GM23338 (cell line): ENCODE measurements at regions not wholly inside any gene's neighbourhood (a gene's known extent, or its start where the extent isn't known, plus 50 kb on each side); places are given as distances from the start of the nearest gene placed in this dataset.

Source experiments
- ATAC-seq: fragments of 200-7000 bp; cut with Tn5 transposase; 3 replicates; pipeline ENCODE4 v1.9.1; 2020
- DNase-seq: peaks from one replicate; pipeline ENCODE4 v3.0.0-alpha.2; 2015; ENCODE audit warnings: low spot score
- H2AFZ ChIP-seq: fragments of 200-600 bp; sonication (generic); 2 replicates; pipeline ENCODE4 v1.8.0; 2016; ENCODE audit warnings: antibody characterized with exemption, mild to moderate bottlenecking, moderate library complexity
- H3F3A ChIP-seq: fragments of 200-600 bp; sonication (generic); replicated peaks from 2 replicates; pipeline ENCODE4 v1.8.0; 2017; ENCODE audit warnings: antibody characterized with exemption, mixed run types, low read depth
- H3K27ac ChIP-seq: fragments of 200-600 bp; sonication (generic); 2 replicates; pipeline ENCODE4 v1.6.1; 2016; ENCODE audit warnings: low read depth
- H3K27me3 ChIP-seq: fragments of 200-600 bp; sonication (generic); 2 replicates; pipeline ENCODE4 v1.8.0; 2016; ENCODE audit warnings: mild to moderate bottlenecking, mixed run types, moderate library complexity; ENCODE audit not compliant: insufficient read depth
- H3K36me3 ChIP-seq: fragments of 200-600 bp; sonication (generic); 2 replicates; pipeline ENCODE4 v1.8.0; 2016; ENCODE audit warnings: mild to moderate bottlenecking; ENCODE audit not compliant: insufficient read depth
- H3K4me1 ChIP-seq: fragments of 200-600 bp; sonication (generic); 2 replicates; pipeline ENCODE4 v1.8.0; 2016; ENCODE audit warnings: mild to moderate bottlenecking, moderate library complexity; ENCODE audit not compliant: insufficient read depth
- H3K4me2 ChIP-seq: fragments of 200-600 bp; sonication (generic); 2 replicates; pipeline ENCODE4 v1.7.1; 2017; ENCODE audit warnings: mixed run types
- H3K4me3 ChIP-seq: fragments of 200-600 bp; sonication (generic); 2 replicates; pipeline ENCODE4 v1.6.1; 2016; ENCODE audit warnings: mixed run types
- H3K79me2 ChIP-seq: fragments of 200-600 bp; sonication (generic); replicated peaks from 2 replicates; pipeline ENCODE4 v1.8.0; 2017; ENCODE audit warnings: mild to moderate bottlenecking; ENCODE audit not compliant: insufficient read depth
- H3K9me2 ChIP-seq: fragments of 200-600 bp; sonication (generic); 2 replicates; pipeline ENCODE4 v1.8.0; 2017; ENCODE audit not compliant: insufficient read depth
- H4K20me1 ChIP-seq: fragments of 200-600 bp; sonication (generic); replicated peaks from 2 replicates; pipeline ENCODE4 v1.8.0; 2017; ENCODE audit warnings: mild to moderate bottlenecking; ENCODE audit not compliant: insufficient read depth
- H3K27ac Mint-ChIP-seq: 2 replicates; pipeline ENCODE4 v1.8.0; 2020; ENCODE audit warnings: inconsistent platforms, mild to moderate bottlenecking, moderate library complexity, mixed read lengths
- H3K27me3 Mint-ChIP-seq: 3 replicates; pipeline ENCODE4 v1.8.0; 2022; ENCODE audit warnings: low read depth, mild to moderate bottlenecking, moderate library complexity, mixed read lengths, inconsistent platforms; ENCODE audit not compliant: insufficient read depth, poor library complexity
- H3K36me3 Mint-ChIP-seq: 3 replicates; pipeline ENCODE4 v1.8.0; 2021; ENCODE audit warnings: low read depth, mild to moderate bottlenecking, inconsistent platforms, moderate library complexity, mixed read lengths
- H3K4me1 Mint-ChIP-seq: 3 replicates; pipeline ENCODE4 v1.8.0; 2020; ENCODE audit warnings: mild to moderate bottlenecking, inconsistent platforms, mixed read lengths
- H3K4me3 Mint-ChIP-seq: 3 replicates; pipeline ENCODE4 v1.8.0; 2021; ENCODE audit warnings: moderate library complexity, mild to moderate bottlenecking, inconsistent platforms, mixed read lengths
- H3K9me3 Mint-ChIP-seq: 3 replicates; pipeline ENCODE4 v1.8.0; 2020; ENCODE audit warnings: moderate library complexity, mild to moderate bottlenecking, inconsistent platforms, mixed read lengths
- CTCF ChIP-seq, 2 experiments: fragments of 200-600 bp in 1 of 2; sonication (generic) in 1 of 2; conservative IDR thresholded peaks; 2 replicates each; pipeline versions ENCODE4 v1.5.1 to v1.6.1; 2016 to 2017; ENCODE audit warnings: antibody characterized with exemption in 2 of 2, low read depth in 2 of 2, mild to moderate bottlenecking in 2 of 2, moderate library complexity in 1 of 2
- ETS1 ChIP-seq: IDR thresholded peaks from 2 replicates; pipeline ENCODE4 v1.6.1; 2016; ENCODE audit warnings: antibody characterized with exemption
- NANOG ChIP-seq: IDR thresholded peaks from 2 replicates; pipeline ENCODE4 v1.6.1; 2016; ENCODE audit warnings: antibody characterized with exemption, borderline replicate concordance
- POLR2AphosphoS5 ChIP-seq: IDR thresholded peaks from 2 replicates; pipeline ENCODE4 v1.6.1; 2016; ENCODE audit warnings: antibody characterized with exemption, low read depth
- ZNF114 ChIP-seq: fragments of 250-450 bp; sonication (Bioruptor Pico); IDR thresholded peaks from 2 replicates; pipeline ENCODE4 v1.5.0; 2020; ENCODE audit warnings: mild to moderate bottlenecking, moderate library complexity
- ZNF331 ChIP-seq: fragments of 250-450 bp; sonication (Bioruptor Pico); IDR thresholded peaks from 2 replicates; pipeline ENCODE4 v1.5.0; 2020; ENCODE audit warnings: low read depth, mild to moderate bottlenecking, moderate library complexity
- TF ChIP-seq, protein P1 (sequence below): fragments of 250-450 bp; sonication (Bioruptor Pico); IDR thresholded peaks from 2 replicates; pipeline ENCODE4 v1.5.0; 2020; ENCODE audit warnings: mild to moderate bottlenecking, moderate library complexity

GRCh38 chr12:105598031-105598430 lies 267.5 kb downstream of the C12orf75 start (continued):
- TF ChIP-seq, protein P1, sequence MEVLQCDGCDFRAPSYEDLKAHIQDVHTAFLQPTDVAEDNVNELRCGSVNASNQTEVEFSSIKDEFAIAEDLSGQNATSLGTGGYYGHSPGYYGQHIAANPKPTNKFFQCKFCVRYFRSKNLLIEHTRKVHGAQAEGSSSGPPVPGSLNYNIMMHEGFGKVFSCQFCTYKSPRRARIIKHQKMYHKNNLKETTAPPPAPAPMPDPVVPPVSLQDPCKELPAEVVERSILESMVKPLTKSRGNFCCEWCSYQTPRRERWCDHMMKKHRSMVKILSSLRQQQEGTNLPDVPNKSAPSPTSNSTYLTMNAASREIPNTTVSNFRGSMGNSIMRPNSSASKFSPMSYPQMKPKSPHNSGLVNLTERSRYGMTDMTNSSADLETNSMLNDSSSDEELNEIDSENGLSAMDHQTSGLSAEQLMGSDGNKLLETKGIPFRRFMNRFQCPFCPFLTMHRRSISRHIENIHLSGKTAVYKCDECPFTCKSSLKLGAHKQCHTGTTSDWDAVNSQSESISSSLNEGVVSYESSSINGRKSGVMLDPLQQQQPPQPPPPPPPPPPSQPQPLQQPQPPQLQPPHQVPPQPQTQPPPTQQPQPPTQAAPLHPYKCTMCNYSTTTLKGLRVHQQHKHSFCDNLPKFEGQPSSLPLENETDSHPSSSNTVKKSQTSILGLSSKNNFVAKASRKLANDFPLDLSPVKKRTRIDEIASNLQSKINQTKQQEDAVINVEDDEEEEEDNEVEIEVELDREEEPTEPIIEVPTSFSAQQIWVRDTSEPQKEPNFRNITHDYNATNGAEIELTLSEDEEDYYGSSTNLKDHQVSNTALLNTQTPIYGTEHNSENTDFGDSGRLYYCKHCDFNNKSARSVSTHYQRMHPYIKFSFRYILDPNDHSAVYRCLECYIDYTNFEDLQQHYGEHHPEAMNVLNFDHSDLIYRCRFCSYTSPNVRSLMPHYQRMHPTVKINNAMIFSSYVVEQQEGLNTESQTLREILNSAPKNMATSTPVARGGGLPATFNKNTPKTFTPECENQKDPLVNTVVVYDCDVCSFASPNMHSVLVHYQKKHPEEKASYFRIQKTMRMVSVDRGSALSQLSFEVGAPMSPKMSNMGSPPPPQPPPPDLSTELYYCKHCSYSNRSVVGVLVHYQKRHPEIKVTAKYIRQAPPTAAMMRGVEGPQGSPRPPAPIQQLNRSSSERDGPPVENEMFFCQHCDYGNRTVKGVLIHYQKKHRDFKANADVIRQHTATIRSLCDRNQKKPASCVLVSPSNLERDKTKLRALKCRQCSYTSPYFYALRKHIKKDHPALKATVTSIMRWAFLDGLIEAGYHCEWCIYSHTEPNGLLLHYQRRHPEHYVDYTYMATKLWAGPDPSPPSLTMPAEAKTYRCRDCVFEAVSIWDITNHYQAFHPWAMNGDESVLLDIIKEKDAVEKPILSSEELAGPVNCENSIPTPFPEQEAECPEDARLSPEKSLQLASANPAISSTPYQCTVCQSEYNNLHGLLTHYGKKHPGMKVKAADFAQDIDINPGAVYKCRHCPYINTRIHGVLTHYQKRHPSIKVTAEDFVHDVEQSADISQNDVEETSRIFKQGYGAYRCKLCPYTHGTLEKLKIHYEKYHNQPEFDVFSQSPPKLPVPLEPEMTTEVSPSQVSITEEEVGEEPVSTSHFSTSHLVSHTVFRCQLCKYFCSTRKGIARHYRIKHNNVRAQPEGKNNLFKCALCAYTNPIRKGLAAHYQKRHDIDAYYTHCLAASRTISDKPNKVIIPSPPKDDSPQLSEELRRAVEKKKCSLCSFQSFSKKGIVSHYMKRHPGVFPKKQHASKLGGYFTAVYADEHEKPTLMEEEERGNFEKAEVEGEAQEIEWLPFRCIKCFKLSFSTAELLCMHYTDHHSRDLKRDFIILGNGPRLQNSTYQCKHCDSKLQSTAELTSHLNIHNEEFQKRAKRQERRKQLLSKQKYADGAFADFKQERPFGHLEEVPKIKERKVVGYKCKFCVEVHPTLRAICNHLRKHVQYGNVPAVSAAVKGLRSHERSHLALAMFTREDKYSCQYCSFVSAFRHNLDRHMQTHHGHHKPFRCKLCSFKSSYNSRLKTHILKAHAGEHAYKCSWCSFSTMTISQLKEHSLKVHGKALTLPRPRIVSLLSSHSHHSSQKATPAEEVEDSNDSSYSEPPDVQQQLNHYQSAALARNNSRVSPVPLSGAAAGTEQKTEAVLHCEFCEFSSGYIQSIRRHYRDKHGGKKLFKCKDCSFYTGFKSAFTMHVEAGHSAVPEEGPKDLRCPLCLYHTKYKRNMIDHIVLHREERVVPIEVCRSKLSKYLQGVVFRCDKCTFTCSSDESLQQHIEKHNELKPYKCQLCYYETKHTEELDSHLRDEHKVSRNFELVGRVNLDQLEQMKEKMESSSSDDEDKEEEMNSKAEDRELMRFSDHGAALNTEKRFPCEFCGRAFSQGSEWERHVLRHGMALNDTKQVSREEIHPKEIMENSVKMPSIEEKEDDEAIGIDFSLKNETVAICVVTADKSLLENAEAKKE (CRISPR knock-in tag): no peak
- TF ChIP-seq ZNF114 (CRISPR knock-in tag) (no peak), CTCF (conservative IDR thresholded peaks at IDR 0.05; ENCODE audit: low read depth in 2 of 2) (no peak), POLR2AphosphoS5 (no peak)

DNA sequence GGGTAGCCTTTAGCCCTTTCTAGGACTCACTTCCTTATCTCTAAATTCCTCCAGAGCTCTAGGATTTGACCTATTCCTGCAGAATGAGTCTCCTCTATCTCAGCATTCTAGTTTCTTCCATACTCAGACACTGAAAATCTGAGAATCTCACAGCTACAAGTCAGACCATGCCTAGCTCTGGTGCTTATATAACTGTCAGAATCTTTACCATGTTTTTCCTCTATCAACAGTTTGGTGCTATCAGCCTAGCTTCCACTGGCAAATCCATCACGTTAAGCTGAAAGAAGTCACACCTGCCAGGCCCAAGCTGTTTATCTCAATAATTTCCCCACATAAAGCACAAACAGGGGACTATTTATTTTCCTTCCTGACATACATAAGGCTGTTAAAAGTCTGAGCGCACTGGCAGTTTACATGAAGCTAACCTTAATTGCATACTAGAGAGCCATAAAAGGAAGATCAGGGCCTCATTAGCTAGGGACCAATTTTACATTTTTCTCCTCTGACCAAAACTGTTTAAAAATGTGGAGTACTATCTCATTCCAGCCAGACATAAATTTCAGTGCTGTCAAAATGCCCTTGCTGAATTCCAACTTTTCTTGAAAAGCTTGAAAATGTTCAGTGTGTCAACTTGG lies 270.5 kb downstream of the C12orf75 start:
- peaks cover 5% of the 10 kb centered on the region for H3K27me3 Mint-ChIP-seq
- peaks cover 5% of the 10 kb centered on the region for H3K4me1 Mint-ChIP-seq
- H3K9me3 Mint-ChIP-seq: no peaks in the 10 kb centered on the region; the same call in 2 of the 3 replicates
- Histone ChIP-seq H3F3A (no peaks in the 10 kb centered on the region), H2AFZ (no peak overlapping the region), H3K4me1 (no peaks in the 10 kb centered on the region), H3K27ac (no peak overlapping the region), H3K9me2 (peaks cover 24% of the 10 kb centered on the region), H3K79me2 (no peaks in the 10 kb centered on the region), H3K36me3 (no peaks in the 10 kb centered on the region), H3K4me2 (no peak overlapping the region), H3K27me3 (no peaks in the 10 kb centered on the region), H4K20me1 (no peaks in the 10 kb centered on the region), H3K4me3 (no peak overlapping the region)
- no peaks in the 10 kb centered on the region for H3K36me3 Mint-ChIP-seq
- DNase-seq (no peak), ATAC-seq (no peak)
- H3K4me3 Mint-ChIP-seq: no peak overlapping the region
- no peak overlapping the region for H3K27ac Mint-ChIP-seq
- TF ChIP-seq ETS1 (no peak), ZNF331 (no peak), NANOG (no peak), POLR2AphosphoS5 (no peak), ZNF114 (CRISPR knock-in tag) (no peak)
